ENCODE measurements at regions not wholly inside any gene's neighbourhood (a gene's known extent, or its start where the extent isn't known, plus 50 kb on each side); places are given as distances from the start of the nearest gene placed in this dataset.
"Not testable (repeated sequence)": the region's sequence is repeated elsewhere in the genome, so short reads cannot be mapped to it uniquely, and the experiment has no call there.

DNA sequence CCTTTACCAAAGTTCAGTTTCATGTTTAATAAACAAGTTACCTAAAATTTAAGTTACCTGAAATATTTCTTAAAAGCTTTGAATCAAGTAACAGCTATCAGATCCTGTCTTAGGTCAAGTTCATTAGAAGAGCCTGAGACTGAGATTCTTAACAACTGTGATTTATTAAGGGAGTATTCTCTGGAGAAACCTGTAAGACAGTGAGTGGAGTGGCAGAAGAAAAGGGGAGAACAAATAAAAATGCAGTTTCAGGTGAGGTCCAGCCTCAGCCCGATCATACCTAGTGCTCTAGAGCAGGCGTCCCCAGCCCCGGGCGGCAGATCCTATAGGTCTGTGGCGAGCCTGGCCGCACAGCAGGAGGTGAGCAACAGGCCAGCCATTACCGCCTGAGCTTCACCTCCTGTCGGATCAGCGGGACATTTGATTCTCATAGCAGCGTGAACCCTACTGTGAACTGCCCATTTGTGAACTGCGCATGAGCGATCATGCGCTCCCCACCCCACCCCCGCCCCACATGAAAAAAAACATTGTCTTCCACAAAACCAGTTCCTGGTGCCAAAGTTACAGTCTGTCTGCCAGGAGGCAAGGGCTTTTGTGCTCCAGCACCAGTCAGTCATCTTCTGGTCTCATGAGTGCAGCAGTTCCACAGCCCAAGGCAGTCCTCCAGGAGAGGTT is 59.2 kb upstream of the ADGRB3 start:
- peak; percentile 97 for DNase-seq (ENCODE audit: low read depth, low spot score)
- in situ Hi-C loops (cut with HindIII; ENCODE audit: low pct_unique_long_range_greater_than_20kb, low sequenced_read_pairs): no loop called here

DNA sequence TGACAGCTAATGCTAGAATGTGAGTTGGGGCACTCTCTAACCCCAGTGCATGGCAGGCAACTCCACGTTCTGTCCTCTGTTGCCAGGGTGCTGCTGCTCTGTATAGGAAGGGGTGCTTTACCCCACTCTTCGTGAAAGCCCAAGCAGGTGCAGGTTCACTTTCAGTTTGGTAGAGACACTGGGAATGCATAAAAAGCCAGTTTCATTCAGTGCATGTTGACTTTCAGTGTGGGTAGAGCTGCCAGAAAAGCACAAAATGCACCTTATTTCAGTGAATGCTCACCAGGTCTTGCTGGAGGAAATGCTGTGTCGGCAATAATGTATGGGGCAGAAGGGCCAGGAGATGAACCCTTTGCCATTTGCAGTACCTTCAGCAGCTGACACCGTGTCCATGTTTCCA is 62.1 kb upstream of the ADGRB3 start:
- in situ Hi-C loops (cut with HindIII; ENCODE audit: low pct_unique_long_range_greater_than_20kb, low sequenced_read_pairs): no loop called here
- no peak for DNase-seq (ENCODE audit: low read depth, low spot score)

DNA sequence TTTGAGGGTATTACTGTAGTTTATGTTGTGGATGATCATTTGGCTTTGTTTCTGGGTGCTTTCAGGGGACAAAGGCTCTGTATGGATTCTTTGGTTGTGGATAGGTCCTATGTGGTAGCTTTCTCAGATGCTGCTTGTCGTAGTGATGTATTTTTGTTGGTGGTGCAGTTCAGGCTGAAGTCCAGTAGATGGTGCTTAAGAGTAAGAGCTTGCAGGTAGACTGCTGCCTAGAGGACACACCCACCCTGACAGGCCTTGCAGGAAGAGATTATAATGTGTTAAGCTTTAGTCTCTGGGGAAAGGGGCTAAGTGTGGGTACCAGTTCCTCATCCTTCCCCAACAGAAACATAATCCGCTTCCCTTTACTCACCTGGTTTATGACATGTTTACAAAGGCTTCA is 62.6 kb upstream of the ADGRB3 start:
- DNase-seq (ENCODE audit: low read depth, low spot score): peak; percentile 75
- in situ Hi-C loops (cut with HindIII; ENCODE audit: low pct_unique_long_range_greater_than_20kb, low sequenced_read_pairs): no loop called here

DNA sequence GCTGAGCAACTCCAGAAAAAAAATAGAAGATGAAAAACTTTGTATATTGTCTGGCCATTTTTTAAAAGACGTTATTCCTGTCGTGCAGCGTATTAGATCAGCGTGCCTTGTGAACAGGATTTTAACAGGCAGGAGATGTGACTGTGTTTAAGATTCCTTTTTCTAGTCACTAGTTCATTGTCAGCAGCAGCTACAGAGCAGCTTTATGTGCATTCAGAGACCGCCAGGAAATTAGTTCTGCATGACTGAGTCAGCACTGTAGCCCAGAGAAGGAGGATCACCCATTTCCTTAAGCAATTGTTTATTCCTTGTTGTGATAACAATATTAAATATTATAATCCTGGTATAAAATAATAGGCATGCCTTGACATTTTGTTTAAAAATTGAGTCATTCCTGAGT is 75.4 kb upstream of the ADGRB3 start:
- in situ Hi-C loops (cut with HindIII; ENCODE audit: low pct_unique_long_range_greater_than_20kb, low sequenced_read_pairs): no loop called here
- DNase-seq (ENCODE audit: low read depth, low spot score): peak; percentile 95

DNA sequence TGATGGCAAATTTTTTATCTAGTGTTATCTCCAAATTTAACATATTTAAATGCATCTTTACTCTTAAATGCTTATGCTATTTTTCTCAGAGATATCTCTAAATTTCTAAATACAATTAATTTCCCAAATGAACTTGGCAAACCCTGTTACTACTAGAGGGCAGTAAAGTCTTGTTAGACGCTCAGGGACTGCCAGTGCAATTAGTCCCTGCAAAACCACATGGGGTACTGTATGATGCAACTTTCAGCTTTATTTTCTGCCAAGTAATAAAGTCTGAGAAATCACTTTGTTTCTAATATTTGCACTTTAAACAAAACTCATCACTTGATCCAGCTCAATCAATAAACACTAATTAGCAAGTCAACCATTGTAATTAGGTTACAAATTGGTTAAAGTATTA is 76.0 kb upstream of the ADGRB3 start:
- peak; percentile 78 for DNase-seq (ENCODE audit: low read depth, low spot score)
- in situ Hi-C loops (cut with HindIII; ENCODE audit: low pct_unique_long_range_greater_than_20kb, low sequenced_read_pairs): no loop called here

DNA sequence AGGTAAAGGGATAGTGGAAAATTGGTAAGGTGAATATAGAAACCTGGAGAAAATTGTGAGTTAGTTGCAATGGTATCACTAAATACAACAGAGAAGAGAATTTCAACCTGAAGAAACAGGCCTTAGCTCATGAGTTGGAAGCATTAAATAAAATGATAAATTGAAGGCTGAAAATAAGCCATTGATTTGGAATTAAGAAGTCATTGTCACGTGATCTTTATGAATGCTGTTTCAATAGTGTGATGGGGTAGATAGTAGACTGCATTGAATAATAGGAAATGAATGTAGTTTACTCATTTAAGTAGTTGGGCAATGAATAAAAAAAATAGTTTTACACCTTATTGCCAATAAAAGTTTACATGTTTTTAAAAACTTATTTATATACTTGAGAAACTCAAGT is 88.5 kb upstream of the ADGRB3 start:
- no peak for DNase-seq (ENCODE audit: low read depth, low spot score)
- in situ Hi-C loops (cut with HindIII; ENCODE audit: low pct_unique_long_range_greater_than_20kb, low sequenced_read_pairs): no loop called here

DNA sequence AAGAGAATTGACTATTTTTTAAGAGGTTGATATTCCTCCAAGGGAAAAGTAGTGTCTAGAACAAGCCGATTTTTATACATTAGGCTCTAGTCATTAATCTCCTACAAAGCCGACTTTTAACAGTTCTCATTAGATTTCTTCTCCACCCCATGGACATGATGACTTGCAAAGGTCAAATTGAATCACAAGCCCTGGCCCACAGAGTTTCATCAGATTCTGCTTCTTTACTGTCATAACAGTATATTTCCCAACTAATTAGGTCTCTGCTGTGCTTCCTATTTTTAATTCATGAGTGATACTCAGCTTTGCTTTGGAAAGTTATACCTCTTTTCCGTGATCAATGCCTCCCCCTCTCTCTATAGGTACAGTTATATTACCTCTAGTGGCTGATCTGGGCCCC is 90.6 kb upstream of the ADGRB3 start:
- in situ Hi-C loops (cut with HindIII; ENCODE audit: low pct_unique_long_range_greater_than_20kb, low sequenced_read_pairs): no loop called here

DNA sequence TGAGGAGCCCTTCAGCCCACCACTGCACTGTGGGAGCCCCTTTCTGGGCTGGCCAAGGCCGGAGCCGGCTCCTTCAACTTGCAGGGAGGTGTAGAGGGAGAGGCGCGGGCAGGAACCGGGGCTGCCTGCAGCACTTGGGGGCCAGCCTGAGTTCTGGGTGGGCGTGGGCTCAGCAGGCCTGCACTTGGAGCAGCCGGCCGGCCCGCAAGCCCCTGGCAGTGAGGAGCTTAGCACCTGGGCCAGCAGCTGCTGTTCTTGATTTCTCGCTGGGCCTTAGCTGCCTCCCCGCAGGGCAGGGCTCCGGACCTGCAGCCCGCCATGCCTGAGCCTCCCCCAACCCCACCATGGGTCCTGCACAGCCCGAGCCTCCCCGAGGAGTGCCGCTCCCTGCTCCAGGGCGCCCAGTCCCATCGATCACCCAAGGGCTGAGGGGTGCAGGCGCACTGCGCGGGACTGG is 101.7 kb upstream of the ADGRB3 start:
- in situ Hi-C loops (cut with HindIII; ENCODE audit: low pct_unique_long_range_greater_than_20kb, low sequenced_read_pairs): no loop called here
- no peak for DNase-seq (ENCODE audit: low read depth, low spot score)

More for the DNA sequence above, 90.6 kb upstream of the ADGRB3 start:
- no peak for DNase-seq (ENCODE audit: low read depth, low spot score)

DNA sequence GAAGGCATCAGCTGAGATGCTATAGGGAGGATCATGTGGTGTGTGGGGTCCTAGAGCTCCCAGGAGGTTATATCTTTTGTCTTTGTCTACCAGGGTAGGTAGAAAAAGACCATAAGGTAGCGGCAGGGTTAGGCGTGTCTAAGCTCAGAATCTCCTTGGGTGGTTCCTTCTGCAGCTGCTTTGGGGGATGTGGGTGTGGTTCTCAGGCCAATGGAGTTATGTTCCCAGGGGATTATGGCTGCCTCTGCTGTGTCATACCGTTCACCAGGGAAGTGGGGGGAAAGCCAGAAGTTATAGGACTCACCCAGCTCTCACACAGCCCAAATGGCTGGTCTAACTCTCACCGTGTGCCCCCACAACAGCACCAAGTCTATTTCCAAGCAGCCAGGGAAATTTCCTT is 107.4 kb upstream of the ADGRB3 start:
- in situ Hi-C loops (cut with HindIII; ENCODE audit: low pct_unique_long_range_greater_than_20kb, low sequenced_read_pairs): no loop called here
- no peak for DNase-seq (ENCODE audit: low read depth, low spot score)

DNA sequence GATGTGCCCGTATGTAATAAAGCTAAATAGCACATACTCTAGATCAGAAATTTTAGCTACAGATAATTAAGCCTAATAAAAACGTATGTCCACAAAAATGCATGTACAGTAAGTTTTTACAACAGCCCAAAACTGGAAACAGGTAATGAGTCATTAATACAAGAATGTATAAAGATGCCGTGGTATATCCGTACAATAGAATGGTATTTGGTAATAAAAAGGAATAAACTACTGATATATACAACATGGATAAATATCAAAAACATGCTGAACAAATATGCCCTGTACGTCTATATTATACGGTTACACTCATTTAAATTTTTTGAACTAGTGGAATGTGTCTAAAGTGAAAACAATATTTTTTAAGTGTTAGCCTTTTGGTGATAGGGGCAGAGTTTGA is 128.2 kb upstream of the ADGRB3 start:
- in situ Hi-C loops (cut with HindIII; ENCODE audit: low pct_unique_long_range_greater_than_20kb, low sequenced_read_pairs): no loop called here
- DNase-seq (ENCODE audit: low read depth, low spot score): no peak

DNA sequence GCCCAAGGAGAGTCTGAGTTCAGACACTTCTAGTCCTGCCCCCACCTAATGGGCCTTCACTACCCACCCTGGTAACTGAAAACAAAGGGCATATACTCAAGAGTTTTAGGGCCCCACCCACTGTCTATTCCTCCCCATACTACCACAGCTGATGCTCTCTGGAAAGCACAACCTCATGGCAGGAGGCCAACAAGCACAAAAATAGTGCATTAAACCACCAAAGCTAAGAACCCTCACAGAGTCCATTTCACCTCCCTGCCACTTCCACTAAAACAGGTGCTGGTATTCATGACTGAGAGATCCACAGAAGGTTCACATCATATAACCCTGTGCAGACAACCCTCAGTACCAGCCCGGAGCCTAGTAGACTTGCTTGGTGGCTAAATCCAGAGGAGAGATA is 132.1 kb upstream of the ADGRB3 start:
- in situ Hi-C loops (cut with HindIII; ENCODE audit: low pct_unique_long_range_greater_than_20kb, low sequenced_read_pairs): no loop called here
- DNase-seq (ENCODE audit: low read depth, low spot score): no peak

DNA sequence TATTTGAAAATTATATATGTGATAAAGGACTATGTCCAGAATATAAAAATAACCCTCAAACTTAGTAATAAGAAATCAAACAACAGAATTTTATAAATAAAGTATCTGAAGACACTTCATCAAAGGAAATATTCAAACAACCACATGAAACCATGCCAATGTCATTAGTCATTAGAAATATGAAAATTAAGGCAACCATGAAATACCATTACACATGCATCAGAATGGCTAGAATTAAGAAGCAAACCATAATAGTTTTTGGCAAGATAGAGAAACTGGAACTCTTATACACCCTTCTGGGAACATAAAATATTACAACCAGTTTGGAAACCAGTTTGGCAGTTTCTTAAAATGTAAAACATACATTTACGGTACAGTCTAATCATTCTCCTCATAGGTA is 137.2 kb upstream of the ADGRB3 start:
- in situ Hi-C loops (cut with HindIII; ENCODE audit: low pct_unique_long_range_greater_than_20kb, low sequenced_read_pairs): no loop called here
- DNase-seq (ENCODE audit: low read depth, low spot score): peak; percentile 0

DNA sequence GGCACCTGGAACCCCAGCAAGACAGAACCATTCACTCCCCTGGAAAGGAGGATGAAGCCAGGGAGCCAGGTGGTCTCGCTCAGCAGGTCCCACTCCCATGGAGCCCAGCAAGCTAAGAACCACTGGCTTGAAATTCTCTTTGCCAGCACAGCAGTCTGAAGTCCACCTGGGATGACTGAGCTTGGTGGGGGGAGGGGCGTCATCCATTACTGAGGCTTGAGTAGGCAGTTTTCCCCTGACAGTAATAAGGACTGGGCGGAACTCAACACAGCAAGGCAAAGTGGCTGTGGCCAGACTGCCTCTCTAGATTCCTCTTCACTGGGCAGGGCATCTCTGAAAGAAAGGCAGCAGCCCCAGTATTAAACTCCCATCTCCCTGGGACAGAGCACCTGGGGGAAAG is 140.2 kb upstream of the ADGRB3 start:
- DNase-seq (ENCODE audit: low read depth, low spot score); in situ Hi-C loops (cut with HindIII; ENCODE audit: low pct_unique_long_range_greater_than_20kb, low sequenced_read_pairs): not testable (repeated sequence)

DNA sequence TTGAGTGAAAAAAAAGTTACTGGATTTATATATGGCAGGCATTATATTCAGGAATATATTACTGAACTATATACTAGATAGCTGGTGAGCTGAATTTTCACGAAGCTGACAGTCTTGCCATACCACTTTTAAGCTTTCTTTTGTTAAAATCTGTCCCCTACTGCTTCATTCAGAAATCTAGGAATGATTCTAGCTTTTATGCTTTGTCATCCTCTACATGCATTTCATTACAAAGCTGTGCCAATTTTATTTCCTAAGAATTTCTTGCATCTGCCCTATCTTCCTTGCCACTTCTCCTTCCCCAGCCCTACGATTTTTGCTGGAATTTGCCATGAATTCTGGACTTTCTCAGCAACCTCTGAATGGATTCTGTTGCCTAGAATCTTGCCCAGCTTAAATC is 158.5 kb upstream of the ADGRB3 start:
- in situ Hi-C loops (cut with HindIII; ENCODE audit: low pct_unique_long_range_greater_than_20kb, low sequenced_read_pairs): no loop called here
- DNase-seq (ENCODE audit: low read depth, low spot score): no peak

DNA sequence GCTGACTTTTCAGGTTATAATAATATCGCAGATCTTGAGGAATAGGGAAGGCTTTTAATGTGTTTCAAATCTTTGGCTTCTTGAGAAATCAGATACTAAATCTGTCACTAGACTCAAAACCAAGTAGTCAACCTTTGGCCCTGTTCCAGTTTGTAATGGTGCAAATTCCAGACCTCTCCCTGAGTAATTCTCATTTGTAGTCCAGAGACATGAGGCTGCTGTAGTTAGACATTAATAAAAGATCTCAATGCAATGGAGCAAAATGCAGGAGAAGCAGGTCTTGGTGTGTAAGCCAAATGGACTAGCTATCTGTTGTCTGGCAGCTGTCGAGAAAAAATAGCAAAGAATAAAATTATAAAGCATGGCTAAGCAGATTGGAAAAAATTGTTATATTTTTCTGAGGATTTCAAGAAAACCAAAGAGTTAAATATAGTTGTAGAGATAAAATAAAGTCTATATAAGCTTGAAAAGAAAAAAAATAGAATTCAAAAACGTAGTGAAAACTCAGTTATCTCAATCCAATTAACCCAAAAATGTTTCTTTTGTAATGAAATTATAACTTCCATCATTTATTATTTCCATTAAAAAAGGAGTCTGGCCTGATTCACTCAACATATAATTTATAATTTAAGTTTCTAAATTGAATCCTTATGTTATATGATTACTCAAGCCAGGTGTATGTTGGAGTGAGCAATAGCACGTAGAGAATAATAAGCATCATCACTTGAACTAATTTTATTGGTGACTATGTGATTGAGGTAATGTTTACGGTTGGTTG is 161.5 kb upstream of the ADGRB3 start:
- no peak for DNase-seq (ENCODE audit: low read depth, low spot score)
- in situ Hi-C loops (cut with HindIII; ENCODE audit: low pct_unique_long_range_greater_than_20kb, low sequenced_read_pairs): no loop called here

DNA sequence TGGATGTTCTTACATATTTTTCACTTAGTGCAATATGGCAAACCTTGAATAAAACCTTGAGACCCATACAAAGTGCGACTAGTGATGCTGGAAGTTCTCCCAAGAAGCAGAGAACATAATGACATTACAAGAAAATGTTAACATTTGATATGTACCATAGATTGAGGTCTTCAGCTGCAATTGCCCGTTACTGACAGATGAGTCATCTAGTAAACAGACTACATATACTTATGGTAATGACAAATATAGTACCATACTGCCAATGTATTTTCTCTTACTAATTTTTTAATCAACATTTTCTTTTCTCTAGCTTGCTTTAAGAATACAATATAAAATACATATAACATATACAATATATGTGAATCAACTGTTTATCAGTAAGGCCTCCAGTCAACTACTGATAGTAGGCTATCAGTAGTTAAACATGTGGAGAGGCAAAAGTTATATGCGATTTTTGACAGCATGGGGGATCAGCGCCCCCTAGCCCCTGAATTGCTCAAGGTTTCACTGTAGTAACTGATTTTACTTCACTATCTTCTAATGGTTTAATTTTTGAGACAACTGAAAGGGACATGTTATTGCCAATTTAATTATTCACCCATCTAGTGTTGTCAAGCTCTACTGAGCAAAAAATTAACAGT is 166.7 kb upstream of the ADGRB3 start:
- in situ Hi-C loops (cut with HindIII; ENCODE audit: low pct_unique_long_range_greater_than_20kb, low sequenced_read_pairs): no loop called here
- DNase-seq (ENCODE audit: low read depth, low spot score): peak; percentile 41

DNA sequence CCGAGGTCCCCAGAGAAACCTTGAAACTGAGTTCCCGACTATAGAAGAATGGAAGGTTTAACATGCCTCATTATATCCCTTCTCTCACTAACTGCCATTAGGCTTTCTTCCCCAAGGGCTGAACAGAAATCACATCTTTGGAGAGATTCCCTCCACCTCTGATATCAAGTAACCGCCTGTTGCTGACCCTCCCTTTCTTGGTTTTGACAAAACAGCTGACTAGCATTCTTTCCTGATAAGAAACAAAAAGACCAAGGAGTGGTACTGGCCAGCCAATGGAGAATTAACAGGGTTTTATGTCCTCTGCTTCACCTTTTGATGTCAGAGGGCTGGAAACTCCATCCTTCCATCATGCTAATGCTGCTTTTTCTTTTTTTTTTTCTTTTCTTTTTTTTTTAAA is 176.6 kb upstream of the ADGRB3 start:
- in situ Hi-C loops (cut with HindIII; ENCODE audit: low pct_unique_long_range_greater_than_20kb, low sequenced_read_pairs): no loop called here
- DNase-seq (ENCODE audit: low read depth, low spot score): no peak

DNA sequence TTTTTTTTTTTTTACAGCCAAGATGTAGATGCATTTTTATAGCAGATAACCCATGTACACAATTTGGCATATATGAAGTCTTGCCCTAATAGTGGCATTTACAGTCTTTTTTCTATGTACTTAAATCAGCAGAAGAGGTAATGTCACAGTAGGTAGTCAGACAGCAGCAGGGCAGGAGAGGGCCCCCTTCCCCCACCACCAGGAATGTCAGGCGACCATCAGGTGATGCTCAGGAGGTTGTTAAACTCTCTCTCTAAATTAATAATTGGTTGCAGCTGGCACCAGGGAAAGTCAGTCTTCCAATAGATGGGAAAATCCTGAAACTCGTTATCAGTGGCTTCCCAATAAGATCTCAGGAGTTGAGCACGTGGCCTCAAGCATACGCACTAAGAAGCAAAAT is 188.0 kb upstream of the ADGRB3 start:
- no peak for DNase-seq (ENCODE audit: low read depth, low spot score)
- in situ Hi-C loops (cut with HindIII; ENCODE audit: low pct_unique_long_range_greater_than_20kb, low sequenced_read_pairs): no loop called here

DNA sequence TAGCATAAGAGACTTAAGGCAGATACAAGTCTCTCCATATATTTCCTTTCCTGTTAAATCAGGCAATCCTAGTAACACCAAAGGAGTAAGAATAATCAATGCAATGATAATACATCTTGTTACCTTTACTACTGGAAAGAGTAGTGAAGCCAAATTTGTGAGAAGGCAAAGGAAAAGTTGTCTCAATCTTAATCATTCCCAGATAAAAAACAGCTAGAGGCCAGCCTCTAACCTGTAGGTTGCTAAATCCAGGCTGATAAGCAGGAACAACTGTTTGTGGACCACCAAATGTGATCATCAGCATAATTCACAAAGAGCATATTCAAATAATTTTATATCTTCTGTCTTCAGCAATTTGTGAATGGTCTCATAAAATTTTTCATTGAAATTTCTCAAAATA is 189.2 kb upstream of the ADGRB3 start:
- in situ Hi-C loops (cut with HindIII; ENCODE audit: low pct_unique_long_range_greater_than_20kb, low sequenced_read_pairs): no loop called here
- DNase-seq (ENCODE audit: low read depth, low spot score): no peak

Data from SK-MEL-5 (cell line).